Keratinocyte (primary cell): ENCODE measurements at regions not wholly inside any gene's neighbourhood (a gene's known extent, or its start where the extent isn't known, plus 50 kb on each side); places are given as distances from the start of the nearest gene placed in this dataset.

Experiments used
- CTCF ChIP-seq, 3 experiments: IDR thresholded peaks in 1 of 3; conservative IDR thresholded peaks in 1 of 3; optimal IDR thresholded peaks in 1 of 3; 2 replicates in 2 of 3; 3 replicates in 1 of 3; pipeline versions ENCODE3 to v1.5.1; 2011; ENCODE audit warnings: low read length in 3 of 3, mild to moderate bottlenecking in 3 of 3, moderate library complexity in 2 of 3, control low read depth in 1 of 3, inconsistent platforms in 1 of 3; ENCODE audit not compliant: insufficient read depth in 2 of 3; ENCODE audit errors: extremely low read depth in 1 of 3
- EZH2 ChIP-seq: IDR thresholded peaks from one replicate; pipeline ENCODE4 v1.6.1; 2012; ENCODE audit warnings: inconsistent platforms, mild to moderate bottlenecking, low read length, moderate library complexity

GRCh38 chr6:170128346-170128745 is 162.5 kb downstream of the DLL1 start:
- TF ChIP-seq EZH2 (no peak), CTCF (optimal IDR thresholded peaks at IDR 0.05 in 1 of 3, IDR thresholded peaks at IDR 0.05 in 1 of 3, conservative IDR thresholded peaks at IDR 0.05 in 1 of 3; ENCODE audit: extremely low read depth in 1 of 3, insufficient read depth in 2 of 3, low read length in 3 of 3) (no peak)
